Fibroblast of lung (primary cell): ENCODE measurements at regions not wholly inside any gene's neighbourhood (a gene's known extent, or its start where the extent isn't known, plus 50 kb on each side); places are given as distances from the start of the nearest gene placed in this dataset.

Experiments used
- DNase-seq, 2 donors: peaks; one replicate each; pipeline versions ENCODE4 v3.0.0 to v3.0.0-alpha.2; 2010; ENCODE audit warnings: low read depth in 2 of 2
- H2AFZ ChIP-seq: 2 replicates; pipeline ENCODE4 v1.5.1; 2012; ENCODE audit warnings: low read length, control low read depth, inconsistent platforms
- H3K27ac ChIP-seq: 2 replicates; pipeline ENCODE4 v1.5.1; 2011; ENCODE audit warnings: low read length, control low read depth; ENCODE audit not compliant: insufficient read depth
- H3K27me3 ChIP-seq: 2 replicates; pipeline ENCODE4 v1.5.1; 2011; ENCODE audit warnings: mild to moderate bottlenecking, low read length; ENCODE audit not compliant: control insufficient read depth, insufficient read depth
- H3K36me3 ChIP-seq: 2 replicates; pipeline ENCODE4 v1.5.1; 2011; ENCODE audit warnings: low read length; ENCODE audit not compliant: control insufficient read depth, insufficient read depth
- H3K4me1 ChIP-seq: 2 replicates; pipeline ENCODE4 v1.5.1; 2011; ENCODE audit warnings: low read length; ENCODE audit not compliant: control insufficient read depth, insufficient read depth; ENCODE audit errors: extremely low read depth
- H3K4me2 ChIP-seq: 2 replicates; pipeline ENCODE4 v1.5.1; 2011; ENCODE audit warnings: low read length, control low read depth; ENCODE audit not compliant: insufficient read depth; ENCODE audit errors: extremely low read depth
- H3K4me3 ChIP-seq, 4 experiments: fragments of 200-600 bp in 1 of 4; sonication (generic) in 1 of 4; replicated peaks in 1 of 4; 2 replicates each; pipeline ENCODE4 v1.5.1; 2011 to 2016; ENCODE audit warnings: low read length in 4 of 4, low read depth in 3 of 4, mild to moderate bottlenecking in 3 of 4, control low read depth in 2 of 4, inconsistent platforms in 1 of 4, mixed read lengths in 1 of 4; ENCODE audit not compliant: insufficient read depth in 1 of 4; ENCODE audit errors: control extremely low read depth in 1 of 4
- H3K79me2 ChIP-seq: 2 replicates; pipeline ENCODE4 v1.5.1; 2012; ENCODE audit warnings: mild to moderate bottlenecking, low read length, inconsistent platforms; ENCODE audit not compliant: control insufficient read depth, insufficient read depth
- H3K9ac ChIP-seq: 2 replicates; pipeline ENCODE4 v1.5.1; 2011; ENCODE audit warnings: mild to moderate bottlenecking, low read length, control low read depth; ENCODE audit not compliant: insufficient read depth
- H3K9me3 ChIP-seq: 2 replicates; pipeline ENCODE4 v1.5.1; 2012; ENCODE audit warnings: low read depth, low read length; ENCODE audit not compliant: control insufficient read depth, insufficient read depth
- H4K20me1 ChIP-seq: 2 replicates; pipeline ENCODE4 v1.5.1; 2011; ENCODE audit warnings: low read length; ENCODE audit not compliant: control insufficient read depth, insufficient read depth; ENCODE audit errors: extremely low read depth
- CTCF ChIP-seq, 2 donors: IDR thresholded peaks in 1 of 2; conservative IDR thresholded peaks in 1 of 2; 1 replicate in 1 of 2; 2 replicates in 1 of 2; pipeline ENCODE4 v1.5.1; 2011 to 2012; ENCODE audit warnings: low read length in 2 of 2, control low read depth in 1 of 2, inconsistent platforms in 1 of 2, low read depth in 1 of 2, mild to moderate bottlenecking in 1 of 2
- EZH2 ChIP-seq: IDR thresholded peaks from 2 replicates; pipeline ENCODE4 v1.5.1; 2012; ENCODE audit warnings: low read length, control low read depth, mild to moderate bottlenecking; ENCODE audit errors: missing control alignments

GRCh38 chr2:53373126-53373525 is 394.5 kb upstream of the CHAC2 start:
- TF ChIP-seq EZH2 = no peak
- no peak for TF ChIP-seq CTCF (conservative IDR thresholded peaks at IDR 0.05 in 1 of 2, IDR thresholded peaks at IDR 0.05 in 1 of 2; ENCODE audit: low read depth in 1 of 2, low read length in 2 of 2)
- no peak overlapping the region for H2AFZ ChIP-seq
- H3K9ac ChIP-seq = no peak overlapping the region

GRCh38 chr2:53366543-53366942 is 401.1 kb upstream of the CHAC2 start:
- no peaks in the 10 kb centered on the region for H3K79me2 ChIP-seq
- H3K4me1 ChIP-seq = no peaks in the 10 kb centered on the region
- H3K4me2 ChIP-seq = no peak overlapping the region
- no peaks in the 10 kb centered on the region for H3K36me3 ChIP-seq
- no peaks in the 10 kb centered on the region for H3K9me3 ChIP-seq
- H2AFZ ChIP-seq = no peak overlapping the region
- H3K27me3 ChIP-seq = no peaks in the 10 kb centered on the region
- TF ChIP-seq EZH2 (no peak), CTCF (conservative IDR thresholded peaks at IDR 0.05 in 1 of 2, IDR thresholded peaks at IDR 0.05 in 1 of 2; ENCODE audit: low read depth in 1 of 2, low read length in 2 of 2) (no peak)
- H4K20me1 ChIP-seq = no peaks in the 10 kb centered on the region
- no peak overlapping the region for H3K27ac ChIP-seq
- no peak overlapping the region for H3K9ac ChIP-seq
- no peak overlapping the region for H3K4me3 ChIP-seq
- no peak for DNase-seq

More at GRCh38 chr2:53373126-53373525, 394.5 kb upstream of the CHAC2 start:
- Histone ChIP-seq H3K79me2 (no peaks in the 10 kb centered on the region), H3K27ac (no peak overlapping the region), H3K4me1 (no peaks in the 10 kb centered on the region), H3K4me2 (no peak overlapping the region), H3K27me3 (no peaks in the 10 kb centered on the region), H4K20me1 (no peaks in the 10 kb centered on the region), H3K4me3 (no peak overlapping the region), H3K9me3 (no peaks in the 10 kb centered on the region), H3K36me3 (no peaks in the 10 kb centered on the region)
- no peak for DNase-seq

- H3K36me3 ChIP-seq = no peaks in the 10 kb centered on the region
- H3K4me2 ChIP-seq = no peak overlapping the region
- H3K4me3 ChIP-seq = no peak overlapping the region
- DNase-seq = no peak
- no peaks in the 10 kb centered on the region for H4K20me1 ChIP-seq
- H3K79me2 ChIP-seq = no peaks in the 10 kb centered on the region
- no peak overlapping the region for H3K27ac ChIP-seq
- H3K4me1 ChIP-seq = no peaks in the 10 kb centered on the region
- no peaks in the 10 kb centered on the region for H3K27me3 ChIP-seq
- no peaks in the 10 kb centered on the region for H3K9me3 ChIP-seq
- H3K9ac ChIP-seq = no peak overlapping the region
- TF ChIP-seq CTCF (conservative IDR thresholded peaks at IDR 0.05 in 1 of 2, IDR thresholded peaks at IDR 0.05 in 1 of 2; ENCODE audit: low read depth in 1 of 2, low read length in 2 of 2) (no peak), EZH2 (no peak)
- no peak overlapping the region for H2AFZ ChIP-seq
These were observed 404.7 kb upstream of the CHAC2 start for GRCh38 chr2:53362934-53363333.
